ENCODE measurements at regions not wholly inside any gene's neighbourhood (a gene's known extent, or its start where the extent isn't known, plus 50 kb on each side); places are given as distances from the start of the nearest gene placed in this dataset.

DNA sequence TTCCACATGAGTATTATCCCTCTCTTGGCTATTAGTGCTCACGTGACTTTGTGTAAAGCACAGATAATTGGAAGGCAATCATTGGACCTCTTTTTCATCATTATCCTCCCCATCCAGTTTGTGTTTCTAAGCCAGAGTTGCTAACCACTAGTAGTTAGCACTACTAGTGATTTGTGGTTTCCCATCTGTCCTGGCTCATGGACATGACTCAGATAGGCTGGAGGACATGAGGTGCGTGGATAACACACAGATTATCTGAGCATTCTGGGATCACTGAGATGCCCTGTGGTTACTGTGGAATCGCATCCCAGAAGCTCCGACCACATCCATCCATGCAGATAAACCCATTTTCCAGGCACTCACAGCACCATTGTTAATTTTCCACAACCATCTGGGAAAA, 123.8 kb upstream of the NAA20 start:
- H3K4me3 ChIP-seq (ENCODE audit: low read length in 2 of 2), result no peak overlapping the region
- H3K36me3 ChIP-seq (ENCODE audit: control insufficient read depth in 2 of 2, insufficient read depth in 2 of 2, low read length in 1 of 2), result no peaks in the 10 kb centered on the region
- no peak for DNase-seq (ENCODE audit: low read depth in 6 of 9, low spot score in 9 of 9)
- no peaks in the 10 kb centered on the region for H3K9me3 ChIP-seq (ENCODE audit: control insufficient read depth in 2 of 2, insufficient read depth in 1 of 2, low read length in 1 of 2)
- H3K27ac ChIP-seq (ENCODE audit: low read depth in 1 of 2, low read length in 1 of 2), result no peak overlapping the region
- peaks cover 0 to 8% of the 10 kb centered on the region in 2 donors for H3K4me1 ChIP-seq (ENCODE audit: control insufficient read depth in 2 of 2, insufficient read depth in 2 of 2, low read length in 2 of 2)
- 96% methylated on average over 4 of the region's 4 CpGs for WGBS
- H3K27me3 ChIP-seq (ENCODE audit: control insufficient read depth in 2 of 2, insufficient read depth in 1 of 2, low read length in 1 of 2), result peaks cover 0 to 12% of the 10 kb centered on the region in 2 donors

DNA sequence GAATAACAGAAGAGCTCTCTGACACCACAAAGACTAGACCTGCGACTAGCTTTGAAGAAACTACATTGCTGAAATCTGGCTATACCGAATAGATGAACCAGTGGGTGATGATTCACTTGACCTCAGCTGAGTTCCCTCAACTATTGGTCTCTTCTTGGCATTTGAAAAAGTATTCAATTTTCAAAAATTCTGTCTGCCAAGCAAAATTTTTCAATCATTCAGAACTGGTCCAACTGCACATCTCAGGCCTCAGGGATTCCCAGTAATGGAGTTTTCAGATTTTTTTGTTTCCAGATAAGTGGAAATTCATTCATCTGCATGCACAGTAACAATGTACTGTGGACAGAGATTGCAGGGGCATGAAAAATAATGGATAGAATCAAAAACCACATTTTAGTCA, 121.4 kb upstream of the NAA20 start:
- 90% methylated on average over 2 of the region's 2 CpGs for WGBS
- Histone ChIP-seq H3K27ac (ENCODE audit: low read depth in 1 of 2, low read length in 1 of 2) (no peak overlapping the region), H3K9me3 (ENCODE audit: control insufficient read depth in 2 of 2, insufficient read depth in 1 of 2, low read length in 1 of 2) (no peaks in the 10 kb centered on the region), H3K4me1 (ENCODE audit: control insufficient read depth in 2 of 2, insufficient read depth in 2 of 2, low read length in 2 of 2) (no peaks in the 10 kb centered on the region), H3K27me3 (ENCODE audit: control insufficient read depth in 2 of 2, insufficient read depth in 1 of 2, low read length in 1 of 2) (no peaks in the 10 kb centered on the region), H3K4me3 (ENCODE audit: low read length in 2 of 2) (no peak overlapping the region), H3K36me3 (ENCODE audit: control insufficient read depth in 2 of 2, insufficient read depth in 2 of 2, low read length in 1 of 2) (no peaks in the 10 kb centered on the region)
- no peak for DNase-seq (ENCODE audit: low read depth in 6 of 9, low spot score in 9 of 9)

DNA sequence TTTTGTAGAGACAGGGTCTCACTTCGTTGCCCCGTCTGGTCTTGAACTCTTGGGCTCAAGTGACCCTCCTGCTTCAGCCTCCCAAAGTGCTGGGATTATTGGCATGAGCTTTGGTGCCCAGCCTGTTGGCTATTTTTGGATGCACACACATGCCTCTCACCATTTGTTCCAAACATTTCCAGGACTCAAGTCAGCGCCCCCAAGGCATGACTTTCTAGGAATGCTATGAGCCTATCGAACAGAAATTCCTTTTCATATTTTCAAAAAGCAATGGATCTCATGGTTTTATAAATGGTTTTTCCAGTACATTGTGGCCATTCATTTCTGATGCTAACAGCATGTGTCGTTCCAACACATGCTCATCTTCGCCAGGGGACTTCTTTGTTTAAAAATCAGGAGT, 119.3 kb upstream of the NAA20 start:
- H3K9me3 ChIP-seq (ENCODE audit: control insufficient read depth in 2 of 2, insufficient read depth in 1 of 2, low read length in 1 of 2), result no peaks in the 10 kb centered on the region
- H3K36me3 ChIP-seq (ENCODE audit: control insufficient read depth in 2 of 2, insufficient read depth in 2 of 2, low read length in 1 of 2), result no peaks in the 10 kb centered on the region
- WGBS, result 96% methylated on average over 6 of the region's 6 CpGs
- H3K4me3 ChIP-seq (ENCODE audit: low read length in 2 of 2), result no peak overlapping the region
- H3K27ac ChIP-seq (ENCODE audit: low read depth in 1 of 2, low read length in 1 of 2), result no peak overlapping the region
- no peaks in the 10 kb centered on the region for H3K4me1 ChIP-seq (ENCODE audit: control insufficient read depth in 2 of 2, insufficient read depth in 2 of 2, low read length in 2 of 2)
- H3K27me3 ChIP-seq (ENCODE audit: control insufficient read depth in 2 of 2, insufficient read depth in 1 of 2, low read length in 1 of 2), result no peaks in the 10 kb centered on the region
- DNase-seq (ENCODE audit: low read depth in 6 of 9, low spot score in 9 of 9), result no peak

DNA sequence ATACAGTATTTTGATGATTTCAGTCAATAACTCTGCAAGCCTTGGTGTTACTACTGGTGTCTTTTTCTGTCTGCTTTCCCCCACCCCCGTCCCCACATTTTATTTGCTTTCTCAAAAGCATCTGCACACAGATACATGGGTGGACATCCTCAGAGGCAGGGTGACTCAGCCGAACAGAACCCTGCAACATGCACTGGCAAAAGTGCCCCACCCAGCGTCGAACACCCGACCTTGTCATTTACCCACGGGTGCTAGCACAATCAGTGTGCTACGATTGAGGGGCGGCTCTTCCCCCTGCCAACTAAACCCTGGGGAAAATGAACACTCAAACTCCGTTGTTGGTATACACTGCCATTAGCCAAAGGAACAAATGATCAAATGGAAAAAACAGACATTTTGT, 115.9 kb upstream of the NAA20 start:
- DNase-seq (ENCODE audit: low read depth in 6 of 9, low spot score in 9 of 9), result no peak
- Histone ChIP-seq H3K27me3 (ENCODE audit: control insufficient read depth in 2 of 2, insufficient read depth in 1 of 2, low read length in 1 of 2) (no peaks in the 10 kb centered on the region), H3K9me3 (ENCODE audit: control insufficient read depth in 2 of 2, insufficient read depth in 1 of 2, low read length in 1 of 2) (no peaks in the 10 kb centered on the region), H3K36me3 (ENCODE audit: control insufficient read depth in 2 of 2, insufficient read depth in 2 of 2, low read length in 1 of 2) (no peaks in the 10 kb centered on the region), H3K27ac (ENCODE audit: low read depth in 1 of 2, low read length in 1 of 2) (no peak overlapping the region), H3K4me1 (ENCODE audit: control insufficient read depth in 2 of 2, insufficient read depth in 2 of 2, low read length in 2 of 2) (no peaks in the 10 kb centered on the region), H3K4me3 (ENCODE audit: low read length in 2 of 2) (no peak overlapping the region)
- 89% methylated on average over 9 of the region's 9 CpGs for WGBS

DNA sequence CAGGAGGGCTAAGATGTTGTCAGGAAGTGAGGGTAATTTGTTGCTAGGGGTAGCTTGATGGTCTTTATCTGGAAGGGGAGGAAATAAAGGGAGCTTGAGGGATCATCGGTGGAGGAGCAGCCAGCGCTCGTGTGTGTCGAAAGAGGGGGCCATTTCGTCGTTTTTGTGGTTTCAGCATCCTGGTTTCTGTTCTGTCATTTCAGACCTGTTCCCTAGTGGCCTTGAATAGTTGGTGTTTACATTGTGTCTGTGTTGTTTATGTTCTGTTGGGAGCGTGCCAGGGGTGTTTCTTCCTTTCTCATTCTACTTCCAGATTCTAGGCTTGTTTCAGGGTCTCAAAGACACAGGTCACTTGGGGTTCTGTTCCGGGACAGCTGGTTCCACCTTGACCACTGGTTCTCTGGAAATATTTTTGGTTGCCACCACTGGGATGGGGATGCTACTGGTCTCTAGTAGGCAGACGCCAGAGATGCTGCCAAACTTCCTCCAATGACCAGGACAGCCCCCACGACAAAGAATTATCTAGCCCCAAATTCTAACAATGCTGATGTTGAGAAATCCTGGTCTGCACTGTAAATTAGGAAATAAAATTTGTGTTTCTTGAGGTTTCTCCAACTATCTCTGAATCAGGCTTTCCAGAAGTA, 113.9 kb upstream of the NAA20 start:
- Histone ChIP-seq H3K36me3 (ENCODE audit: control insufficient read depth in 2 of 2, insufficient read depth in 2 of 2, low read length in 1 of 2) (no peaks in the 10 kb centered on the region), H3K4me1 (ENCODE audit: control insufficient read depth in 2 of 2, insufficient read depth in 2 of 2, low read length in 2 of 2) (no peaks in the 10 kb centered on the region), H3K27me3 (ENCODE audit: control insufficient read depth in 2 of 2, insufficient read depth in 1 of 2, low read length in 1 of 2) (no peaks in the 10 kb centered on the region), H3K4me3 (ENCODE audit: low read length in 2 of 2) (no peak overlapping the region), H3K9me3 (ENCODE audit: control insufficient read depth in 2 of 2, insufficient read depth in 1 of 2, low read length in 1 of 2) (no peaks in the 10 kb centered on the region), H3K27ac (ENCODE audit: low read depth in 1 of 2, low read length in 1 of 2) (no peak overlapping the region)
- peak in 2 of 9 donors; percentile 22 to 44 for DNase-seq (ENCODE audit: low read depth in 6 of 9, low spot score in 9 of 9)
- WGBS, result 29% methylated on average over 10 of the region's 10 CpGs

DNA sequence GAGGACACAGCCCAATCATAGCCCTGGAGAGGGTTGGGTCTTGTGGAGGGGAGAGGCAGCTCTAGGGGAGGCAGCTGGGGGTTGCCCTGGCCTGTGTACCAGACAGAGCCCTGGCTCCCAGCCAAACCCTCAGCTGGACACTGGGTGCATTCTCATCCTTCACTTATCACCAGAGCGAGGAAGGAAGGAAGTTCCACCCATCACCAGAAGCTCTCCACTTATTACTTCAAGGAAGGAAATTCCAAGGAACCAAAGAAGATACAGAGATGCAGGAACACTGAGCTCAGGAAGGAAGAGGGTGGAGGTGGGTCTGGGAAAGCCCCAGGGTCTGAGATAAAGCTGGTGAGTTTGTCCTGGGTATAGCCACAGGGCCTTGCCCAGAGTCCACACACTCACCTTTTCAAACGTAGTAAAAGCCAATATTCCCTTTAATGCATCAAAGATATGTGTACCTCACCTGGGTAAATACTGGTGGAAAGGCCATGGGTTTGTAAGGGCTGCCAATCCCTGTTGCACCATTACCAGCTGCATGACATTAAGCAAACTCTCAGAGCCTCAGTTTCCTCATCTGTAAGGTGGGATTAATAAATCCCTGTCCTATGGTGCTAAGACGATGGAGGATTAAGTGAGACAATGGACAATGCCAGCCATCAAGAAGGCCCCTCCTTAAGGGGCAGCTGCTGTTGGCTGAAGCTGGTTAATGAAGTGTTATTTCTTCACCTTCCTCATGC, 109.7 kb upstream of the NAA20 start:
- WGBS, result 93% methylated on average over 3 of the region's 3 CpGs
- Histone ChIP-seq H3K9me3 (ENCODE audit: control insufficient read depth in 2 of 2, insufficient read depth in 1 of 2, low read length in 1 of 2) (no peaks in the 10 kb centered on the region), H3K27me3 (ENCODE audit: control insufficient read depth in 2 of 2, insufficient read depth in 1 of 2, low read length in 1 of 2) (no peaks in the 10 kb centered on the region), H3K36me3 (ENCODE audit: control insufficient read depth in 2 of 2, insufficient read depth in 2 of 2, low read length in 1 of 2) (no peaks in the 10 kb centered on the region), H3K27ac (ENCODE audit: low read depth in 1 of 2, low read length in 1 of 2) (no peak overlapping the region), H3K4me3 (ENCODE audit: low read length in 2 of 2) (no peak overlapping the region), H3K4me1 (ENCODE audit: control insufficient read depth in 2 of 2, insufficient read depth in 2 of 2, low read length in 2 of 2) (no peaks in the 10 kb centered on the region)
- no peak for DNase-seq (ENCODE audit: low read depth in 6 of 9, low spot score in 9 of 9)

DNA sequence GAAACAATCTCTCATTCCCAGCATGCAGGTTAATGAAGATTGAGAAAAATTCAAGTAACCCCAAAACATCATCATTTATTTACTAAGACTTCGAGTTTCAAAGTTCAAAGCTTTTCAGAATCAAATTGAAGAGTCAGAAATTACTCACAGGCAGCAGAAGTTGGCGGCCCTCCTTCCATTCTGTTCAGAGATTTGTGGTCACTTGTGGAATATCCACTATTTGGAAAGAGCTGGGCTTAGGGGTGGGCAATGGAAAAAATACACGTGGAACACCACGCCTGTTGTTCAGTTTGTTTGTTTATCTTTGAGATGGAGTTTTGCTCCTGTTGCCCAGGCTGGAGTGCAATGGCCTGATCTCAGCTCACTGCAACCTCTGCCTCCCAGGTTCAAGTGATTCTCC, 108.6 kb upstream of the NAA20 start:
- Histone ChIP-seq H3K9me3 (ENCODE audit: control insufficient read depth in 2 of 2, insufficient read depth in 1 of 2, low read length in 1 of 2) (no peaks in the 10 kb centered on the region), H3K27me3 (ENCODE audit: control insufficient read depth in 2 of 2, insufficient read depth in 1 of 2, low read length in 1 of 2) (no peaks in the 10 kb centered on the region), H3K4me1 (ENCODE audit: control insufficient read depth in 2 of 2, insufficient read depth in 2 of 2, low read length in 2 of 2) (no peaks in the 10 kb centered on the region), H3K36me3 (ENCODE audit: control insufficient read depth in 2 of 2, insufficient read depth in 2 of 2, low read length in 1 of 2) (no peaks in the 10 kb centered on the region), H3K27ac (ENCODE audit: low read depth in 1 of 2, low read length in 1 of 2) (no peak overlapping the region), H3K4me3 (ENCODE audit: low read length in 2 of 2) (no peak overlapping the region)
- DNase-seq (ENCODE audit: low read depth in 6 of 9, low spot score in 9 of 9), result no peak
- WGBS, result 93% methylated on average over 4 of the region's 4 CpGs

DNA sequence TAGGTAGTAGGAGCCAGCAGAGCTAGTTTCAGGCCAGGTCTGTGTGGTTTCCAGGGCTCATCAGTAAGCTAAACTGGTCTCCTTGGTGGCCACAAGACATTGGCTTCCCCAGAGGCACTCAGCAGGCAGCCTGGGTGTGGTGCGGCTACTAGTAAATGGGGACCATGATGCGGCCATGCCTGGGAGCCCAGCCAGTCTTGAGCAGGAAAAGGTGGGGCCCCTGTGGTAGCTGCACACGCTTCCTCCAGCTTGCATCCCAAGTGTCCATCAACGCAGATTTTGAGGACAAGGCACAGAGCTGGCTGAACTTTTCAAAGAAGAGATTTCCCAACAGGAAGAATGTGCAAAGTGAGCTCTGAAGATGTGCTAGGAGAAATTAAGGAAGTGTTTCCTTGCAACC, 107.4 kb upstream of the NAA20 start:
- Histone ChIP-seq H3K4me3 (ENCODE audit: low read length in 2 of 2) (no peak overlapping the region), H3K27ac (ENCODE audit: low read depth in 1 of 2, low read length in 1 of 2) (no peak overlapping the region), H3K9me3 (ENCODE audit: control insufficient read depth in 2 of 2, insufficient read depth in 1 of 2, low read length in 1 of 2) (no peaks in the 10 kb centered on the region), H3K36me3 (ENCODE audit: control insufficient read depth in 2 of 2, insufficient read depth in 2 of 2, low read length in 1 of 2) (no peaks in the 10 kb centered on the region), H3K4me1 (ENCODE audit: control insufficient read depth in 2 of 2, insufficient read depth in 2 of 2, low read length in 2 of 2) (peaks cover 0 to 4% of the 10 kb centered on the region in 2 donors), H3K27me3 (ENCODE audit: control insufficient read depth in 2 of 2, insufficient read depth in 1 of 2, low read length in 1 of 2) (no peaks in the 10 kb centered on the region)
- DNase-seq (ENCODE audit: low read depth in 6 of 9, low spot score in 9 of 9), result no peak
- WGBS, result 71% methylated on average over 4 of the region's 4 CpGs

DNA sequence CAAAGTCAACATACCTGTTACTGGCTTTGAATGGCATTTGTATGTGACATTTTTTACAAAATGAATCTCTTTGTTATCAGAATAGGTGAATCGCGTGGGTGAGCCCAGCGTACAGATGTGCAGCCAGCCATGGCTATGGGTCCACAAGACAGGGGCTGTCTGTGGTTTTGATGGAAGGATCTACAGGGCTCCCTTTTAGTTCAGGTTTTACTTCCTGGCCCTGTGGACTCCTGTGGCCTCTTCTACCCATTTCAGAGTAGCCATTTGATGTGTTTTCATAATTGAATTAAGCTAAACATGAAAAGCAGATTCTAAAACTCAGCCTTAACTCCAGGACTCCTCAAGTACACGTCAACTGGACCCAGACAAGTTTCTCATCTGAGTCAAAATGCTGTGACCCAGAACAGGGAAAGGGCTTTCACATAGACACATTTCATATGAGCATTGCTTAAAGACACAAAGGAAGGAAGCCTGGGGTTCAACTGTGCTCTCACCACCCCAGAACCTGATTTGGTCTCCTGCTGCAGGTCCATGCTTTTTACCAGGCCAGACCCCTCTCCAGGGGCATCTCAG, 105.3 kb upstream of the NAA20 start:
- H3K36me3 ChIP-seq (ENCODE audit: control insufficient read depth in 2 of 2, insufficient read depth in 2 of 2, low read length in 1 of 2), result no peaks in the 10 kb centered on the region
- H3K9me3 ChIP-seq (ENCODE audit: control insufficient read depth in 2 of 2, insufficient read depth in 1 of 2, low read length in 1 of 2), result no peaks in the 10 kb centered on the region
- DNase-seq (ENCODE audit: low read depth in 6 of 9, low spot score in 9 of 9), result no peak
- H3K4me1 ChIP-seq (ENCODE audit: control insufficient read depth in 2 of 2, insufficient read depth in 2 of 2, low read length in 2 of 2), result peaks cover 0 to 10% of the 10 kb centered on the region in 2 donors
- no peak overlapping the region for H3K27ac ChIP-seq (ENCODE audit: low read depth in 1 of 2, low read length in 1 of 2)
- H3K27me3 ChIP-seq (ENCODE audit: control insufficient read depth in 2 of 2, insufficient read depth in 1 of 2, low read length in 1 of 2), result no peaks in the 10 kb centered on the region
- WGBS, result 82% methylated on average over 4 of the region's 4 CpGs
- no peak overlapping the region for H3K4me3 ChIP-seq (ENCODE audit: low read length in 2 of 2)

Data from thymus (tissue), 11 donors.